ENCODE measurements at regions not wholly inside any gene's neighbourhood (a gene's known extent, or its start where the extent isn't known, plus 50 kb on each side); places are given as distances from the start of the nearest gene placed in this dataset.
"Not testable (repeated sequence)": the region's sequence is repeated elsewhere in the genome, so short reads cannot be mapped to it uniquely, and the experiment has no call there.

GRCh38 chr4:130037866-130038265 lies 941.9 kb downstream of the C4orf33 start:
- TF ChIP-seq, protein P1, sequence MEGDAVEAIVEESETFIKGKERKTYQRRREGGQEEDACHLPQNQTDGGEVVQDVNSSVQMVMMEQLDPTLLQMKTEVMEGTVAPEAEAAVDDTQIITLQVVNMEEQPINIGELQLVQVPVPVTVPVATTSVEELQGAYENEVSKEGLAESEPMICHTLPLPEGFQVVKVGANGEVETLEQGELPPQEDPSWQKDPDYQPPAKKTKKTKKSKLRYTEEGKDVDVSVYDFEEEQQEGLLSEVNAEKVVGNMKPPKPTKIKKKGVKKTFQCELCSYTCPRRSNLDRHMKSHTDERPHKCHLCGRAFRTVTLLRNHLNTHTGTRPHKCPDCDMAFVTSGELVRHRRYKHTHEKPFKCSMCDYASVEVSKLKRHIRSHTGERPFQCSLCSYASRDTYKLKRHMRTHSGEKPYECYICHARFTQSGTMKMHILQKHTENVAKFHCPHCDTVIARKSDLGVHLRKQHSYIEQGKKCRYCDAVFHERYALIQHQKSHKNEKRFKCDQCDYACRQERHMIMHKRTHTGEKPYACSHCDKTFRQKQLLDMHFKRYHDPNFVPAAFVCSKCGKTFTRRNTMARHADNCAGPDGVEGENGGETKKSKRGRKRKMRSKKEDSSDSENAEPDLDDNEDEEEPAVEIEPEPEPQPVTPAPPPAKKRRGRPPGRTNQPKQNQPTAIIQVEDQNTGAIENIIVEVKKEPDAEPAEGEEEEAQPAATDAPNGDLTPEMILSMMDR (IDR thresholded peaks at IDR 0.05), result not testable (repeated sequence)
- not testable (repeated sequence) for TF ChIP-seq POLR2A (IDR thresholded peaks at IDR 0.05)
